Stimulated activated CD8-positive, alpha-beta memory T cell treated with anti-CD3 and anti-CD28 coated beads, Interleukin-7, amount 100 ng/mL, for 4 hours (primary cell): ENCODE measurements at regions not wholly inside any gene's neighbourhood (a gene's known extent, or its start where the extent isn't known, plus 50 kb on each side); places are given as distances from the start of the nearest gene placed in this dataset.

ENCODE experiments used
- DNase-seq, 2 donors: peaks; one replicate each; pipeline ENCODE4 v3.0.0-alpha.2; 2020; ENCODE audit warnings: low read depth in 2 of 2

GRCh38 chr9:105146677-105147076, 97.8 kb upstream of the SLC44A1 start:
- DNase-seq: no peak

- no peak for DNase-seq
Measured at GRCh38 chr9:105147110-105147871, 97.2 kb upstream of the SLC44A1 start.

- no peak for DNase-seq
Measured at GRCh38 chr9:105148328-105149006, 96.0 kb upstream of the SLC44A1 start.

- no peak for DNase-seq
Measured at GRCh38 chr9:105150991-105151685, 93.3 kb upstream of the SLC44A1 start.

GRCh38 chr9:105151686-105151995, 92.8 kb upstream of the SLC44A1 start:
- no peak for DNase-seq

- no peak for DNase-seq
Measured at GRCh38 chr9:105154723-105155191, 89.7 kb upstream of the SLC44A1 start.

- DNase-seq: no peak
Measured at GRCh38 chr9:105157171-105157583, 87.3 kb upstream of the SLC44A1 start.

GRCh38 chr9:105158020-105158419, 86.4 kb upstream of the SLC44A1 start:
- DNase-seq: no peak

- DNase-seq: no peak
Measured at GRCh38 chr9:105158898-105159297, 85.6 kb upstream of the SLC44A1 start.

- DNase-seq: no peak
Measured at GRCh38 chr9:105168870-105169319, 75.6 kb upstream of the SLC44A1 start.

- no peak for DNase-seq
Measured at GRCh38 chr9:105171076-105171475, 73.4 kb upstream of the SLC44A1 start.

GRCh38 chr9:105171589-105171988, 72.9 kb upstream of the SLC44A1 start:
- DNase-seq: no peak

GRCh38 chr9:105172436-105172835, 72.0 kb upstream of the SLC44A1 start:
- DNase-seq: no peak

GRCh38 chr9:105173306-105173705, 71.1 kb upstream of the SLC44A1 start:
- DNase-seq: no peak

GRCh38 chr9:105173826-105174225, 70.6 kb upstream of the SLC44A1 start:
- no peak for DNase-seq

GRCh38 chr9:105176194-105176593, 68.3 kb upstream of the SLC44A1 start:
- DNase-seq: no peak

GRCh38 chr9:105178076-105178475, 66.4 kb upstream of the SLC44A1 start:
- no peak for DNase-seq

GRCh38 chr9:105187781-105188180, 56.7 kb upstream of the SLC44A1 start:
- DNase-seq: no peak

GRCh38 chr9:105188746-105189145, 55.7 kb upstream of the SLC44A1 start:
- DNase-seq: no peak

- DNase-seq: no peak
Measured at GRCh38 chr9:105191508-105192121, 52.8 kb upstream of the SLC44A1 start.

GRCh38 chr9:105193560-105193959, 50.9 kb upstream of the SLC44A1 start:
- DNase-seq: no peak

GRCh38 chr9:105194234-105194633, 50.2 kb upstream of the SLC44A1 start:
- DNase-seq: no peak
